HG02610 (cell line): ENCODE measurements at regions not wholly inside any gene's neighbourhood (a gene's known extent, or its start where the extent isn't known, plus 50 kb on each side); places are given as distances from the start of the nearest gene placed in this dataset.
"Not testable (repeated sequence)": the region's sequence is repeated elsewhere in the genome, so short reads cannot be mapped to it uniquely, and the experiment has no call there.

Source experiments
- ATAC-seq: cut with Tn5 transposase; IDR thresholded peaks from one replicate; pipeline ENCODE4 v1.9.1; 2021; ENCODE audit warnings: mild to moderate bottlenecking, moderate library complexity; ENCODE audit not compliant: unreplicated experiment

DNA sequence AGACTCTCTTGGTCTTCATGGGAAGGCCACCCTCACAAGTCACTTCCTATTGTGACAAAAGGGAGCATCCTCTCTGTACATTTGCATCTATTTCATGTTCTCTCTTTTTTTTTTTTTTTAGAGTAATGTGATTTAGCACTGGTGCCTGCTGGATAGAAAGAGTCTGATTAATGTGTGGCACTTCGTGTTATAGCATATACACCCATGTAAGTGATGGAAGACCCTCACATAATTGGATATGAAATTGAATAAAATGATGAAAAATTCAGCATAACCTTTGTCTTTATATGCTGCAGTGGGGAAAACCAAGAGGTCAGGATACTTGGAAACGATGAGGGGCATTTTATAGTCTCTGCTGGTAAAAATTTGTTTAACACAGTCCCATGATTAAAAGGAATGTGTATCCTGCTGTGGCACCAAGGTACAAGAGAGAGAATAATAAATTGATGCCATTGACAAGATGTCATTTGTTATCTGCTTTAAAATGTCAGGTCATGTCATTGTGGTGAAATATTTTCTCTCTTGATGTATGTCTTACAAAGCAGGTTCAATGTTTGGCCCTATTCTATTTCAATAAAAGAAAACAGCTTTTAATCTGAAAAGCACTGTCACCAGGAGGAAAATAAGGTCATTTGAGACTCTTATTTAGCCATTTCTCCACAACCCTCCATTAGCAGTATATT lies 1115.4 kb downstream of the STPG2 start:
- no peak for ATAC-seq

- ATAC-seq, result no peak
Measured at GRCh38 chr4:97028785-97029184, 1114.5 kb downstream of the STPG2 start.

- ATAC-seq, result not testable (repeated sequence)
Measured at GRCh38 chr4:97037411-97038145, 1105.7 kb downstream of the STPG2 start.

GRCh38 chr4:97038146-97038516 lies 1105.1 kb downstream of the STPG2 start:
- no peak for ATAC-seq

DNA sequence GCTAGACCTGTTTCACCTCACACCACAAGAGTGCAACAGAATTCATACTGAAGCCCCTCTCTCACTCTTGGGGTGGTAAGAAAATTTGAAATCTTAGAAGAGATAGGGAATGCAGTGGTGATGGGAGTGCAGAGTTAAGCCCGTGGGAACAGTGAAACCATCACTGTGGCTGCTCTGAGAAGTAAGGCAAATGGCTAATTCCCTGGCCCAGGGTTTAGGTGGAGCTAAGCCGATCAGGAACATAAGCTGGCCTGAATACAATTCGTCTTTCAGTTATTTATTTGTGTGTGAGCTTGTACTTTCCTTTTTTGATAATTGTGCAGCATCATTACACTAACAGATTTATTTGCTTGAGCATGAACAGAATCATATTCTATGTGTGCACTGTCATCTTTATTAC lies 1070.6 kb downstream of the STPG2 start:
- no peak for ATAC-seq

DNA sequence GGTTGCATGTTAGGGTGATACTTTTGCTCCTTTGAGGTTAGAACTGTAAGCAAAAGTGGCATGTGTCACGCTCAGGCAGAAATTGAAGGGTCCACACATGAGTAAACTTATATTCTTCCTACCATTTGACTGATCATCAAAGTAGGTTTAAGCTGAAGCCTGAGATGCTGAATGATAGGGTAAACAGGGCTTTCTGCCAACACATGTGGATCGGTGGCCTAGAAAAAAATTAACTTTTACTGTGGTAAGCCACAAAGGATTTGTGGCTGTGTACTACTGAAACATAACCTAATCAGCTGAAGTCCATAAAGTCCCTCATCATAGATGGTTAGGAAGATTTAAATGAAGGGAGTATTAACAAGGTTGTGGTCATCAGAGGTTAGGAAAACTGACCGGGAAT lies 1070.1 kb downstream of the STPG2 start:
- ATAC-seq, result no peak

GRCh38 chr4:97074531-97074930 lies 1068.7 kb downstream of the STPG2 start:
- no peak for ATAC-seq

- no peak for ATAC-seq
Measured at GRCh38 chr4:97081951-97082350, 1061.3 kb downstream of the STPG2 start.

GRCh38 chr4:97097036-97097435 lies 1046.2 kb downstream of the STPG2 start:
- not testable (repeated sequence) for ATAC-seq

GRCh38 chr4:97101171-97101570 lies 1042.1 kb downstream of the STPG2 start:
- not testable (repeated sequence) for ATAC-seq

DNA sequence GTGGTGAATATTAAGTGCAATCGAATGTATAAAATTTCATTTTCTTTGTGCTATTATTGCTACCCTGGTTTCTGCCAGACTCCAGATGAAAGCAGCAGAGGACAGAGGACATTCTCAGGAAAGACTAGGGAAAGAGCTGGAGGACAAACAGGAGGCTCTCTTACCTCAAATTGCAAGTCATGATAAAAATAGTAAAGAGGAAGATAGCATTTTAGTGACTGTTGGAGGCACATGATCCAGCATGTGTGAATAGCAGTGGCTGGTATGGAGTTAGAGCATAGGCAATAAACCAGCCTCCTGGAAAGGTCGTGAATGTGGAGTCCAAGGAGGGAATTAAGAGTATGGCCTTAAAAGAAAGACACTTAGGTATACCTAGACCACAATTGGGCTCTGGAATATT lies 1040.0 kb downstream of the STPG2 start:
- ATAC-seq, result no peak

DNA sequence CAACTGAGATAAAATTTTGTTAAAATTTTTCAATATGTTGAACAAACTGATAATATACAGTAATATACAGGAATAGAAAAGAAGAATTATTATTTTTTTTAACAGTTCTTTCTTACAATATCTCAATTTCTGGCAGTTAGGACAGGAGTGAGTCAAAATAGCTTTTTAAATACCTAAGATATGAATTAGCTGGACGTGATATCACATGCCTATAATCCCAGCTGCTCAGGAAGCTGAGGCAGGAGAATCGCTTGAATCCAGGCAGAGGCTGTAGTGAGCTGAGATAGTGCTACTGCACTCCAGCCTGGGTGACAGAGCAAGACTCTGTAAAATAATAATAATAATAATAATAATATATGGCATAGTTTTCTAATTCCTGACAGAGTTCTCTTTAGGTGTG lies 1039.3 kb downstream of the STPG2 start:
- ATAC-seq, result no peak

DNA sequence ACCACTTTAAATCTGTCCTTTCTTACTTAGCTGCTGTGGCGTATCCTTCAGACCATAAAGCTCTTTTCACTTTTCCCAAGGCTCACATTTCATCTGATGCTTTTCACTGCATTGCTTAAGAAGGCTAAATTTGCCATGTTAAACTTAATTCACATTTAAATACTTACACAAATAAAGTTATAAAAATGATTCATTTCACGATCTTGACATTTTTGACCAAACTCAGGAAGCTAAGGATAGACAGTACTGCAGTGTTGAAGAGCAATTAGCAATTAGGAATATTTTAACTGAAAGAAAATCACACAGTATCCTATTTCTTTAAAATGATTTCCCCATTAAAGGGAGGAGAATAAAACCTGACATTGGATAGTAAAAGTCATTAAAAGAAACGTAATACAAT lies 1038.6 kb downstream of the STPG2 start:
- ATAC-seq, result no peak

DNA sequence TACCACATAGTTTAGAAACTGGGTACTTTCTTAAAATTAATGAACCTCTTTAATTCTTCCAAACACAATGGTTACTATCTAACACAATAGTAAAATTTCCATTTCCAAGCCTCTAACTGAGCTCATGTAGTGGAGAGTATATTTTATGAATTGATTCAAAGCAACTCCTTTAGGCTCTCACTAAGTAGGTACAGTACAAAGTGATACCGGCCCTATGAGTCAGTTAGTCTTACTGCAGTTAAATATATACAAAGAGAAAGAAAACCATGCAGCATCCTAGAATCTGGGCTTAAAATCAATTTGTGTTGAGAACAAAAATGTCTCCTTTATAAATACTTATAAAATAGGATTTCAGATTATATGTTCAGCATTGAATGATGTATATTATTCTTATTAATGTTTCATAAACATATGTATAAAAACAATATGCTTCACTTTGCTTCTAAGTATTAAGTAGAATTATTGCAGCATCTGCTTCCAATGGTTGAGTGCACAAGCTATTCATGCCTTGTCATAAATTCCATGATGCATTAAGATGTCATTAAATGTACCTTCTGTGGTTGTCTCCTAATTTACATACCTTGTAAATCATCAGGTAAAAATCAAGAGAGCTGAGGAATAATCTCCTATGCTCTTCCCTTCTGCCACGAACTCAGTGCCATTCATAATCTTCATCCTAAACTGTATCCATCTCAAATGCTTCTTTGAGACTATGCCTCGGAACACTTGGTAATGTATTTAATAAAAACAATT lies 1037.8 kb downstream of the STPG2 start:
- ATAC-seq, result no peak

- no peak for ATAC-seq
Measured at GRCh38 chr4:97106161-97106560, 1037.1 kb downstream of the STPG2 start.

DNA sequence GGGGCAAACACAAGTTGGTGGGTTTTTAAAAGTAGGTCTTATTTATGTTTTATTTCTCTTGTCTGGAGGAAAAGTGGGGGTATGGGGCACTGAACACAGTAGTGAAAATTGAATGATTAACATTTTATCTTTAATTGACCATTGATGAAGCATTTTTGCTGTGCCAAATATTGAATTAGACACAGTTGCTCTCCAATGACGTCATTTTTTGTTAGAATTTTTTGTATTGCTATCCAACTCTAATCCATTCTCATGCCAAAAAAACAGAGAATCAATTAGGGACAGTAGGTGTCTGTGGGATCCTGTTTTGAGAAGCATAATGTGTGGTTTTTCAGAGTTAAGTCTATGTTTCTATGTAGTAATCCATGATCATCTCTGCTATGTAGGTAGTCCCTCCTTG lies 1032.8 kb downstream of the STPG2 start:
- no peak for ATAC-seq

GRCh38 chr4:97116511-97116910 lies 1026.8 kb downstream of the STPG2 start:
- ATAC-seq, result no peak

- no peak for ATAC-seq
Measured at GRCh38 chr4:97121493-97121892, 1021.8 kb downstream of the STPG2 start.

GRCh38 chr4:97123573-97123972 lies 1019.7 kb downstream of the STPG2 start:
- ATAC-seq, result no peak

- ATAC-seq, result no peak
Measured at GRCh38 chr4:97132435-97132834, 1010.8 kb downstream of the STPG2 start.

DNA sequence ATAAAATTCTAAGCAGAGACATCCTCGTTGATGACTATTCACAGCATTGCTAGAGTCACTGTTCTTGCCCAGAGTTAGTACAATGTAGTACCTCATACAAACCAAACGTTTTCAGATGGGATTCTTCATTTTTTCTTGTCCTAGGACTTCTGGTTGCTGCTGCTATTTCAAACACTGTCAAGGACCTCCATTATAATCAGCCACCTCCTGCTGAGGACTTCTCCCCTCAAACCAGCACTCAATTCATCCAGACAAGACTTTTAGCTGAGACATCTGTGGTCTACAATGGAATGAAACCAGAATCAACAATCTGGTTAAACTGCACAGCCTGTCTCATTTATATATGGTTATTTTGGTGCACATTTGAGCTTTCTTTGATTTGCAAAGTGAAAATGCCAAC lies 1008.8 kb downstream of the STPG2 start:
- no peak for ATAC-seq

DNA sequence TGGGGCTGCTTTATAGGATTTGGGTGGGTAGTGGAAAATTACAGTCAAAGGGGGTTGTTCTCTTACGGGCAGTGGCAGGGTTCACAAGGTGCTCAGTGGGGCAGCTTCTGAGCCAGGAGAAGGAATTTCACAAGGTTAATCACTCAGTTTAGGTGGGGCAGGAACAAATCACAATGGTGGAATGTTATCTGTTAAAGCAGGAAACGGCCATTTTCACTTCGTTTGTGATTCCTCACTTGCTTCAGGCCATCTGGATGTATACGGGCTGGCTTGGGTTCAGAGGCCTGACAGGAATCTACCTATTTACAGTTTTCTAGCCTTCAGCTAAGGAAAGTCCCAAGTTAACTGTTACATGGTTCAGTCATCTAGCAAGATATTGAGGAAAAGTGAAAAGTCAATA lies 1003.5 kb downstream of the STPG2 start:
- no peak for ATAC-seq
